IMR-90 (cell line): ENCODE measurements at regions not wholly inside any gene's neighbourhood (a gene's known extent, or its start where the extent isn't known, plus 50 kb on each side); places are given as distances from the start of the nearest gene placed in this dataset.

Experiments
- ATAC-seq: fragments of 200-7000 bp; cut with Tn5 transposase; 2 replicates; pipeline ENCODE4 v1.9.1; 2020; ENCODE audit warnings: low read depth, mild to moderate bottlenecking, moderate library complexity
- BruUV-seq: library from RNA; stranded (reverse); fragments of 400-500 nt; replicated peaks from 2 replicates; lab custom pipeline; 2021; lab: Mats Ljungman, UMichigan
- CTCF ChIA-PET: fragments of 300-600 bp; formaldehyde crosslinking; extraction: SDS; loops from one replicate; lab custom pipeline; 2021; ENCODE audit warnings: antibody characterized with exemption; lab: Yijun Ruan, JAX
- POLR2A ChIA-PET: fragments of 300-600 bp; sonication (Branson Sonifier 250); formaldehyde crosslinking; loops from one replicate; lab custom pipeline; 2022; ENCODE audit warnings: antibody characterized with exemption; ENCODE audit not compliant: unreplicated experiment; lab: Charles Lee
- DNase-seq: peaks from one replicate; pipeline ENCODE4 v3.0.0; 2013
- H2AFZ ChIP-seq: replicated peaks from 2 replicates; pipeline ENCODE3; 2013; ENCODE audit warnings: low read length, mild to moderate bottlenecking; ENCODE audit not compliant: poor library complexity
- H2AK5ac ChIP-seq: 2 replicates; pipeline ENCODE4 v1.6.1; 2013; ENCODE audit warnings: low read depth, low read length, inconsistent platforms
- H2AK9ac ChIP-seq: replicated peaks from 2 replicates; pipeline ENCODE3; 2013; ENCODE audit warnings: mild to moderate bottlenecking, low read depth, low read length, moderate library complexity; ENCODE audit not compliant: poor library complexity
- H2BK120ac ChIP-seq: 2 replicates; pipeline ENCODE4 v1.6.1; 2013; ENCODE audit warnings: low read depth, low read length, inconsistent platforms
- H2BK15ac ChIP-seq: 3 replicates; pipeline ENCODE4 v1.6.1; 2013; ENCODE audit warnings: low read depth, low read length, inconsistent platforms
- H2BK20ac ChIP-seq: 2 replicates; pipeline ENCODE4 v1.6.1; 2013; ENCODE audit warnings: low read depth, mild to moderate bottlenecking, inconsistent platforms, low read length, moderate library complexity
- H2BK5ac ChIP-seq: 2 replicates; pipeline ENCODE4 v1.6.1; 2013; ENCODE audit warnings: mild to moderate bottlenecking, low read depth, low read length, inconsistent platforms; ENCODE audit not compliant: poor library complexity, severe bottlenecking
- H3K14ac ChIP-seq: replicated peaks from 2 replicates; pipeline ENCODE4 v1.6.1; 2013; ENCODE audit warnings: low read depth, low read length, inconsistent platforms
- H3K18ac ChIP-seq: 2 replicates; pipeline ENCODE4 v1.6.1; 2013; ENCODE audit warnings: low read depth, low read length, control low read depth
- H3K23ac ChIP-seq: 2 replicates; pipeline ENCODE4 v1.6.1; 2013; ENCODE audit warnings: low read depth, low read length, inconsistent platforms
- H3K27ac ChIP-seq: 2 replicates; pipeline ENCODE4 v1.5.1; 2013; ENCODE audit warnings: mild to moderate bottlenecking, control low read depth, low read length; ENCODE audit not compliant: insufficient read depth
- H3K27me3 ChIP-seq: 2 replicates; pipeline ENCODE4 v1.6.1; 2013; ENCODE audit warnings: low read length; ENCODE audit not compliant: control insufficient read depth, insufficient read depth
- H3K36me3 ChIP-seq: 2 replicates; pipeline ENCODE4 v1.6.1; 2013; ENCODE audit warnings: low read length, mixed read lengths; ENCODE audit not compliant: control insufficient read depth, insufficient read depth
- H3K4ac ChIP-seq: 2 replicates; pipeline ENCODE4 v1.6.1; 2013; ENCODE audit warnings: low read depth, low read length, inconsistent platforms
- H3K4me1 ChIP-seq: 2 replicates; pipeline ENCODE4 v1.6.1; 2013; ENCODE audit warnings: low read length, mixed read lengths; ENCODE audit not compliant: control insufficient read depth, insufficient read depth
- H3K4me2 ChIP-seq: 2 replicates; pipeline ENCODE4 v1.6.1; 2013; ENCODE audit warnings: low read depth, mild to moderate bottlenecking, control low read depth, low read length, moderate library complexity
- H3K4me3 ChIP-seq: 2 replicates; pipeline ENCODE4 v1.5.1; 2013; ENCODE audit warnings: low read depth, mild to moderate bottlenecking, control low read depth, low read length, moderate library complexity; ENCODE audit not compliant: insufficient read depth
- H3K56ac ChIP-seq: 2 replicates; pipeline ENCODE4 v1.6.1; 2013; ENCODE audit warnings: low read length, inconsistent platforms; ENCODE audit not compliant: insufficient read depth; ENCODE audit errors: extremely low read depth
- H3K79me1 ChIP-seq, 2 experiments: 2 replicates each; pipeline ENCODE4 v1.6.1; 2013; ENCODE audit warnings: low read length in 2 of 2, inconsistent platforms in 1 of 2, low read depth in 1 of 2
- H3K9ac ChIP-seq: 2 replicates; pipeline ENCODE4 v1.6.1; 2013; ENCODE audit warnings: low read depth, low read length, control low read depth
- H3K9me1 ChIP-seq: 2 replicates; pipeline ENCODE4 v1.6.1; 2013; ENCODE audit warnings: low read length, inconsistent platforms; ENCODE audit not compliant: insufficient read depth
- H3K9me3 ChIP-seq: 2 replicates; pipeline ENCODE4 v1.6.1; 2013; ENCODE audit warnings: low read length; ENCODE audit not compliant: control insufficient read depth, insufficient read depth
- H4K20me1 ChIP-seq: 2 replicates; pipeline ENCODE4 v1.6.1; 2013; ENCODE audit warnings: low read length, inconsistent platforms; ENCODE audit not compliant: insufficient read depth
- H4K5ac ChIP-seq: 2 replicates; pipeline ENCODE4 v1.6.1; 2013; ENCODE audit warnings: mild to moderate bottlenecking, low read depth, low read length, control low read depth
- H4K8ac ChIP-seq, 2 experiments: 2 replicates each; pipeline ENCODE4 v1.6.1; 2013; ENCODE audit warnings: low read depth in 2 of 2, low read length in 2 of 2, control low read depth in 1 of 2, inconsistent platforms in 1 of 2
- H4K91ac ChIP-seq: 2 replicates; pipeline ENCODE4 v1.6.1; 2013; ENCODE audit warnings: low read depth, low read length, inconsistent platforms; ENCODE audit not compliant: insufficient read depth
- BHLHE40 ChIP-seq: fragments of 150-350 bp; IDR thresholded peaks from 2 replicates; pipeline ENCODE4 v1.6.1; 2016; ENCODE audit warnings: mild to moderate bottlenecking, low read depth, low read length
- CHD1 ChIP-seq: IDR thresholded peaks from 2 replicates; pipeline ENCODE4 v1.6.1; 2012; ENCODE audit warnings: low read depth, low read length, improper control_type of control experiment
- FOS ChIP-seq: fragments of 150-350 bp; IDR thresholded peaks from 2 replicates; pipeline ENCODE4 v1.6.1; 2016; ENCODE audit warnings: low read depth, low read length
- MXI1 ChIP-seq: IDR thresholded peaks from 2 replicates; pipeline ENCODE4 v1.6.1; 2012; ENCODE audit warnings: low read depth, mild to moderate bottlenecking, low read length, moderate library complexity, borderline replicate concordance
- NFE2L2 ChIP-seq: fragments of 150-350 bp; IDR thresholded peaks from 2 replicates; pipeline ENCODE4 v1.6.1; 2016; ENCODE audit warnings: low read depth, mild to moderate bottlenecking, low read length
- RFX5 ChIP-seq: IDR thresholded peaks from 2 replicates; pipeline ENCODE4 v1.8.0; 2012; ENCODE audit warnings: low read depth, mild to moderate bottlenecking, low read length, moderate library complexity
- dilution Hi-C: fragments of 300-500 bp; cut with HindIII; formaldehyde crosslinking; loops from one replicate; pipeline ENCODE4 v1.14.3; 2018; ENCODE audit warnings: low sequenced_read_pairs; ENCODE audit not compliant: unreplicated experiment
- in situ Hi-C: fragments of 300-500 bp; cut with MboI; formaldehyde crosslinking; loops from 3 replicates; pipeline ENCODE4 v1.14.3; 2019; ENCODE audit warnings: low sequenced_read_pairs, inconsistent platforms, mixed read lengths
- intact Hi-C: fragments of 100-400 bp; cut with micrococcal nuclease; formaldehyde crosslinking; loops from 2 replicates; pipeline ENCODE4 v1.10.0; 2022

DNA sequence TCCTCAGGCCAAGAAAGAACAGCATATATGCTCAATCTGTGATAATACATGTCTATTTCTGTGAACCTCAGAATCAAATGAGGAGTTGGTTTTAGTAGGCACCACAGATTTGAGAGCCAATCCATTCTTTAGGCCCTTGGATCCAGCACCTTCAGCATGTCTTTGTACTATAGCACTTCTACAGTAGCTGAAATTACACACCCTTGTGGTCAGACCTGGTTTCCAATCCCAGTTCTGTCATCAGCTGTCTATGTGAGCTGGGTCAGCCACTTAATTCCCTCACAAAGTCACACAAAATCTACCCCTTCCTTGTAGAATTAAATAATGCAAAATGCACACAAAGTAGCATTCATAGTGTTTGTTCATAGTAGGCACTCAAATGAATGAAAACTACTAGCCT is 381.3 kb upstream of the LARGE1 start:
- Histone ChIP-seq H4K91ac (no peak overlapping the region), H3K9ac (no peak overlapping the region), H3K4me3 (no peak overlapping the region), H2AK5ac (no peak overlapping the region), H3K18ac (no peak overlapping the region), H4K5ac (no peak overlapping the region), H4K20me1 (no peaks in the 10 kb centered on the region), H3K4ac (no peak overlapping the region), H3K27me3 (no peaks in the 10 kb centered on the region), H2BK5ac (no peak overlapping the region), H3K23ac (no peak overlapping the region), H3K4me1 (no peaks in the 10 kb centered on the region), H3K9me3 (peaks cover 12% of the 10 kb centered on the region), H2AK9ac (no peak overlapping the region), H2AFZ (no peak overlapping the region), H2BK20ac (no peak overlapping the region), H4K8ac (no peak overlapping the region), H3K79me1 (no peaks in the 10 kb centered on the region), H3K14ac (no peak overlapping the region), H2BK120ac (no peak overlapping the region), H3K9me1 (no peaks in the 10 kb centered on the region), H3K56ac (no peak overlapping the region), H3K36me3 (no peaks in the 10 kb centered on the region), H3K27ac (no peak overlapping the region), H3K4me2 (no peak overlapping the region), H2BK15ac (no peak overlapping the region)
- DNase-seq = no peak
- no peak for ATAC-seq
- ChIA-PET POLR2A (no interaction called here), CTCF (no interaction called here)
- TF ChIP-seq CHD1 (no peak), RFX5 (no peak), MXI1 (no peak), BHLHE40 (no peak), FOS (no peak), NFE2L2 (no peak)
- intact Hi-C loops = no loop called here
- dilution Hi-C loops = no loop called here
- in situ Hi-C loops = no loop called here
- BruUV-seq = no TSS peak
